GM18508 (cell line): ENCODE measurements at regions not wholly inside any gene's neighbourhood (a gene's known extent, or its start where the extent isn't known, plus 50 kb on each side); places are given as distances from the start of the nearest gene placed in this dataset.
"Not testable (repeated sequence)": the region's sequence is repeated elsewhere in the genome, so short reads cannot be mapped to it uniquely, and the experiment has no call there.

Source experiments
- ATAC-seq: cut with Tn5 transposase; IDR thresholded peaks from one replicate; pipeline ENCODE4 v1.9.1; 2021; ENCODE audit warnings: moderate number of reproducible peaks; ENCODE audit not compliant: insufficient read depth, unreplicated experiment

DNA sequence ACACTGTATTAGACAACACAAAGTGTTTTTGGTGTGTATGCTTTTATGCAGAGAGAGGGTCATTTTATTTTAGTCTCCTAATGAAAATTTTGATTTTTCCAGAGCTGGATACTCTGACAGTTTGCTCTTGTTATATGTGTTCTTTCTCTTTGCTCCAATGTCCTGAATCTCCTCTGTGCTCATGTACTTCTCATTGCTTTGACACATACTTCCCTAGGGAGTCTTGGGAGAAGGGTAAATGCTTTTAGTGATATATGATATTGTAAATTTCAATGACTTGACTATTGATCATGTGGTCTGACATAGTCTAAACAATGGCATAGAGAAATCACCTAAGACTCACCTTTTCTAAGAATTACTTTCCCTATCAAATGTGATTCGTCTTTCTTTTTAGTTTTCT, 972.6 kb upstream of the EDIL3 start:
- ATAC-seq = no peak

- ATAC-seq = no peak
Measured at GRCh38 chr5:85375525-85375924, 990.8 kb upstream of the EDIL3 start.

- no peak for ATAC-seq
Measured at GRCh38 chr5:85388770-85389169, 1004.1 kb upstream of the EDIL3 start.

DNA sequence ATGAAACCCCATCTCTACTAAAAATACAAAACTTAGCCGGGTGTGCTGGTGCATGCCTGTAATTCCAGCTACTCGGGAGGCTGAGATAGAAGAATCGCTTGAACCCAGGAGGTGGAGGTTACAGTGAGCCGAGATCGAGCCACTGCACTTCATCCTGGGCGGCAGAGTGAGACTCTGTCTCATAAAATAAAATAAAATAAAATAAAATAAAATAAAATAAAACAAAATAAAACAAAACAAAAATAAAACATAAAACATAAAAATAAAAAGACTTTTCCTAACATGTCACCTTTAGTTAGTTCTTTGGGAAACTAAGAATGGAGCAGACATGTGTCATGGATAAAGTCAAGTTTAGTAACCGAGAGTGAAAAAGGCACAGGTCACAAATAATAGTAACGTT, 1007.6 kb upstream of the EDIL3 start:
- ATAC-seq = not testable (repeated sequence)

DNA sequence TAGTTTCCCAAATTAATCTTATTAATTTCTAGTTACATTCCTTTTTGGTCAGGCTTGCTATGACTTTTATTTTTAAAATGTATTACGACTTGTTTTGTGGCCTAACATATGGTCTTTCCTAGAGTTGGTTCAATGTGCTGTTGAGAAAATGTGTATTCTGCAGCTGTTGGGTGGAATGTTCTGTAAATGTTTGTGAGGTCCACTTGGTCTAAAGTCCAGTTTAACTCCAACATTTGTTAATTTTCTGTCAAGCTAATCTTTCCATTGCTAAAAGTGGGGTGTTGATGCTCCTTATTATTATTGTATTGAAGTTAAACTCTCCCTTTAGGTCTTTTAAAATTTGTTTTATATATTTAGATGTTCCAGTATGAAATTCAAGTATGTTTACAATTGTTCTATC, 1010.8 kb upstream of the EDIL3 start:
- ATAC-seq = no peak

- no peak for ATAC-seq
Measured at GRCh38 chr5:85397451-85397850, 1012.8 kb upstream of the EDIL3 start.

- no peak for ATAC-seq
Measured at GRCh38 chr5:85428426-85428934, 1043.8 kb upstream of the EDIL3 start.

DNA sequence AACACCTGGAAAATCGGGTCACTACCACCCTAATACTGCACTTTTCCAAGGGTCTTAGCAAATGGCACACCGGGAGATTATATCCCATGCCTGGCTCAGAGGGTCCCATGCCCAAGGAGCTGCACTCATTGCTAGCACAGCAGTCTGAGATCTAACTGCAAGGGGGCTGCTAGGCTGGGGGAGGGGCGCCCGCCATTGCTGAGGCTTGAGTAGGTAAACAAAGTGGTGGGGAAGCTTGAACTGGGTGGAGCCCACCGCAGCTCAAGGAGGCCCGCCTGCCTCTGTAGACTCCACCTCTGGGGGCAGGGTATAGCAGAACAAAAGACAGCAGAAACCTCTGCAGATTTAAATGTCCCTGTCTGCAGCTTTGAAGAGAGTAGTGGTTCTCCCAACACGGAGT, 1047.0 kb upstream of the EDIL3 start:
- ATAC-seq = not testable (repeated sequence)

GRCh38 chr5:85441156-85441555, 1056.5 kb upstream of the EDIL3 start:
- ATAC-seq = no peak

DNA sequence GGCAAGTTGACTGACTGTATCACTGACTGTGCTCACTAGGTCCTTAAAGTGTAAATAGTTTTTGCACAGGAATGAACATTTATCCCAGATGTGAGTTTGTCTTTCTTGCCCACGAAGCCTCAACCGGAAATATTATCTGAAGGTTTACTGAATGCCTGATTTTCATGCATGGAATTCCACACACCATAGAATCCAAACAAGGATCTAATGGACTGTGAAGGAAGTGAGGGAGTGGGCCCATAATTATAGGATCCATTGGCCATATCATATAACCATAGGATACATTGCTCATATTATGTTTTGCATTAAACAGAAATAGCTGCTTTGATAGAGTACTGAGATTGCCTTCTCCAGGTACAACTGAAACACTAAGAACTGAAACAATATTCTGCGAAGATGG, 1057.2 kb upstream of the EDIL3 start:
- ATAC-seq = no peak

DNA sequence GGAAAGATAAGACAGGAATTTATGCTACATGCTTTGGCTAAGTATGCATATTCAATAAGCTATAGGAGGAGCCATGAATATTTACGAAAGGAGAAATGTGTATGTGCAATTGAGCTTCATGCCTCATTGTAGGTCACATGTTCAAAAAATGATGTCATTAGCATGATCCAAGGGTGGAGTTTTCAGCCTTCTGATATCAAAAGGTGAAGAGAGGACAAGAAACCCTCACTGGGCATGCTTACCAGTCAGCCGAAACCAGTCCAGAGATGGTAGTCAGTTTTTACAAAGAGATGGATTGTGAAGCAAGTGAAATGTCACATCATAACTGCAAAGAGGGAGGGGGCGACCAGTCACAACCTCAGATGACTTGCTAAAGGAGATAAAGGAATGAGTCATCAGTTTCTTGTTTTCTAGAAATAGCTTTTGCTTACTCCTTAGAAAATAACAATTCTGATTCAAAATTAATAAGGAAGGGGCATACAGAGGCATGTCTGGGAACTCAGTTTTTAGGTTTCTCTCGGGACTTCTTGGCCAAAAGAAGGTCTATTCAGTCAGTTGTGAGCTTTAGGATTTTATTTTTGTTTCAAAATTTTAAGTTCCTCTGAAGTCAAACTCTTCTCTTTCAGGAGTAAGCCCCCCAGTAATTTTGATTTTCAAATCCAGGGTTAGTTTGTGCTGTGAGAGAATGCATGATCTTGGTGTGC, 1067.8 kb upstream of the EDIL3 start:
- ATAC-seq = no peak

- no peak for ATAC-seq
Measured at GRCh38 chr5:85453026-85453349, 1068.3 kb upstream of the EDIL3 start.

DNA sequence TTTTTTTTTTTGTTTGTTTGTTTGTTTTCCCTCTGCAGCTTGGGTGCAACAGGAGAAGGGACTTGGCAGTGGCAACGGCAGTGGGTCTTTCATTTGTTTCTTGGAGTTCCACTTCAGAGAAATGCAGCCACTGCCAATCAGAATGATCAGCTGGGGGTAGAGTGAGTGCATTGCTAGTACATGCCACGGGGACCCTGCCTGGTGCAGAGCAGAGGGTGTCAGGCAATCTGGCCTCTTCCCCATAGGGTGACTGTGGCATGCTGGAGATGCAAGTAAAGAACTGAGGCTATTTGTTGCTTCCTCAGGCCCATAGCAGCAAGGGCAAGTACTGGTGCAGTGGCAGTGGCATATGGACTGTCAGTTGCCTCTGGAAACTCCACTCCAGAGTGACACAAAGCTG, 1073.6 kb upstream of the EDIL3 start:
- ATAC-seq = no peak

DNA sequence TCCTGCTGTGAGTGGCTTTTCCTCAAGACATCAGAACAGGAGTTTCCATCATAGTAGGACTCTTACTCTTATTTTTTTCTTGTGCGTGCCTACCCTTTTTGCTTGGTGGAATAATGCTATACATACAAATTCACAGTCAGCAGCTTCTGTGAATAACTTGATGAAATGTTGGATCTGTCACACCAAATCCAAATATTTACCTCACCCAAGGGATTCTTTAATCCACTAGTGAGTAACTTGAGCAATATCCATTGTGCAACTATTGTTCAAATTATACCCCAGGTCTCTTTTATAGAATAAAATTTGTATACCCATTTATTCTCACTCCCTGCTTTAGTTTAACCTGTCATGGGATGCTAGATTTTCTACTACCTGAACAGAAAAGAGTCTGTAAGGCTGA, 1078.3 kb upstream of the EDIL3 start:
- ATAC-seq = no peak

GRCh38 chr5:85466423-85466822, 1081.7 kb upstream of the EDIL3 start:
- no peak for ATAC-seq

- ATAC-seq = no peak
Measured at GRCh38 chr5:85472749-85473148, 1088.1 kb upstream of the EDIL3 start.

GRCh38 chr5:85475151-85475550, 1090.5 kb upstream of the EDIL3 start:
- ATAC-seq = not testable (repeated sequence)

GRCh38 chr5:85476617-85477016, 1091.9 kb upstream of the EDIL3 start:
- ATAC-seq = no peak

- ATAC-seq = no peak
Measured at GRCh38 chr5:85479849-85480248, 1095.2 kb upstream of the EDIL3 start.

- ATAC-seq = no peak
Measured at GRCh38 chr5:85484982-85485574, 1100.4 kb upstream of the EDIL3 start.

DNA sequence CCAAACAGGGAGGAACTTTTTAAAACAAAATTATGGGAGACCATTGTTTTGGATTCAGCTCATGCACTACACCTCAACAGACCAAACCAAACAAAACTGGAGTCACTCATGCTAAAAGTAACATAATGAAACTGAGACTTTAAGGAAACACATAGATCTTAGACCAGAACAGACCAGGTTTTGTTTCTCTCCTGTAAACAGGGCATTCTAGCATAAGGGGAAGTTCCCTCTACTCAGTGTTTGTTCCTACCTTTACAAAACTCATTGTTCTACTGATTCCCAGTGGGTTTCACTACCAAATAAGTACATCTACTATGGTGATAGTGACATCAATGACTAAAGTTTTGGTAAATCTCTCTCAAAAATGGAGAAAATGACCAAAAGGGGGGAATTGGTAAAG, 1103.6 kb upstream of the EDIL3 start:
- ATAC-seq = no peak

- ATAC-seq = no peak
Measured at GRCh38 chr5:85500869-85501268, 1116.2 kb upstream of the EDIL3 start.
